ENCODE measurements at regions not wholly inside any gene's neighbourhood (a gene's known extent, or its start where the extent isn't known, plus 50 kb on each side); places are given as distances from the start of the nearest gene placed in this dataset.

- TF ChIP-seq POLR2A (IDR thresholded peaks at IDR 0.05; ENCODE audit: extremely low read depth, insufficient read length), result no peak
- TF ChIP-seq MYC (IDR thresholded peaks at IDR 0.05; ENCODE audit: low read depth, low read length), result no peak
- TF ChIP-seq, protein P1, sequence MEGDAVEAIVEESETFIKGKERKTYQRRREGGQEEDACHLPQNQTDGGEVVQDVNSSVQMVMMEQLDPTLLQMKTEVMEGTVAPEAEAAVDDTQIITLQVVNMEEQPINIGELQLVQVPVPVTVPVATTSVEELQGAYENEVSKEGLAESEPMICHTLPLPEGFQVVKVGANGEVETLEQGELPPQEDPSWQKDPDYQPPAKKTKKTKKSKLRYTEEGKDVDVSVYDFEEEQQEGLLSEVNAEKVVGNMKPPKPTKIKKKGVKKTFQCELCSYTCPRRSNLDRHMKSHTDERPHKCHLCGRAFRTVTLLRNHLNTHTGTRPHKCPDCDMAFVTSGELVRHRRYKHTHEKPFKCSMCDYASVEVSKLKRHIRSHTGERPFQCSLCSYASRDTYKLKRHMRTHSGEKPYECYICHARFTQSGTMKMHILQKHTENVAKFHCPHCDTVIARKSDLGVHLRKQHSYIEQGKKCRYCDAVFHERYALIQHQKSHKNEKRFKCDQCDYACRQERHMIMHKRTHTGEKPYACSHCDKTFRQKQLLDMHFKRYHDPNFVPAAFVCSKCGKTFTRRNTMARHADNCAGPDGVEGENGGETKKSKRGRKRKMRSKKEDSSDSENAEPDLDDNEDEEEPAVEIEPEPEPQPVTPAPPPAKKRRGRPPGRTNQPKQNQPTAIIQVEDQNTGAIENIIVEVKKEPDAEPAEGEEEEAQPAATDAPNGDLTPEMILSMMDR (IDR thresholded peaks at IDR 0.05; ENCODE audit: low read depth, low read length), result no peak
- TF ChIP-seq MAX (IDR thresholded peaks at IDR 0.05; ENCODE audit: low read depth, low read length), result no peak
- H3K4me3 ChIP-seq (ENCODE audit: low read depth, low read length), result no peak overlapping the region
- no peak for DNase-seq (ENCODE audit: low read depth)
These were observed 319.1 kb upstream of the TMEM229A start for GRCh38 chr7:124351950-124352349.

DNA sequence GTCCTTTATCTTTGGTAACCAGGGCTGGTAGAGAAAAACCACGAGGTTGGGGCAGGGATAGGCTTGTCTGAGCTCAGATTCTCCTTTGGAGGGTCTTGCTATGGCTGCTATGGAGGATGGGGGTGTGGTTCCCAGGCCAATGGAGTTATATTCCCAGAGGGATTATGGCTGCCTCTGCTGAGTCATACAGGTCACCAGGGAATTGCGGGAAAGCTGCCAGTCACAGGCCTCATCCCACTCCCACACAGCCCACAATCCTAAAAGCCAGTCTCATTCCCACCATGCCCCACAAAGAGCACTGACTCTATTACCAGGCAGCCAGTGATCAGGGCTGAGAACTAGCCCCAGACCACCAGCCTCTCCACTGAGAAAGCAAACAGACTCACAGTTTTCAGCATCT is 316.6 kb upstream of the TMEM229A start:
- H3K4me3 ChIP-seq (ENCODE audit: low read depth, low read length), result no peak overlapping the region
- no peak for DNase-seq (ENCODE audit: low read depth)
- TF ChIP-seq MAX (IDR thresholded peaks at IDR 0.05; ENCODE audit: low read depth, low read length) (no peak), POLR2A (IDR thresholded peaks at IDR 0.05; ENCODE audit: extremely low read depth, insufficient read length) (no peak), MYC (IDR thresholded peaks at IDR 0.05; ENCODE audit: low read depth, low read length) (no peak)
- TF ChIP-seq, protein P1 (IDR thresholded peaks at IDR 0.05; ENCODE audit: low read depth, low read length), result no peak

DNA sequence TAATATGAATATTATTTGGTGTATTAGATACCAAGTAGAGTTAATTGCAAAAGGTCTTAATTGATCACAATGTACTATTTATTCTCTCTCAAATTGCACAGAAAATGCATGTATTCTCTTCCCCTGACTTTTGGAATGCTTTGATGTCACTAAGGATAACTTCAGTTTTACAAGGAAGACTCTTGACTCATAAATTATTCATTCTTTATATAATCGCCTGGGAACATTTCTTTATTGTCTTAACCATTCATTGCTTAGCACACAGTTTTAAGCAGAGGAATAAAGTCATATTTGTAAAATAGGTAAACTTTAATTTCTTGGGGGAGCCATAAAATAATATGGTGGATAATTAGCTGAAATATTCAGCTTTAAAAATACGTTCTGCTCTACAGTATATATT is 306.0 kb upstream of the TMEM229A start:
- TF ChIP-seq, protein P1 (IDR thresholded peaks at IDR 0.05; ENCODE audit: low read depth, low read length), result no peak
- TF ChIP-seq MYC (IDR thresholded peaks at IDR 0.05; ENCODE audit: low read depth, low read length), result no peak
- TF ChIP-seq POLR2A (IDR thresholded peaks at IDR 0.05; ENCODE audit: extremely low read depth, insufficient read length), result no peak
- TF ChIP-seq MAX (IDR thresholded peaks at IDR 0.05; ENCODE audit: low read depth, low read length), result no peak
- no peak overlapping the region for H3K4me3 ChIP-seq (ENCODE audit: low read depth, low read length)
- DNase-seq (ENCODE audit: low read depth), result no peak

GRCh38 chr7:124330731-124331407 is 298.0 kb upstream of the TMEM229A start:
- DNase-seq (ENCODE audit: low read depth), result no peak
- TF ChIP-seq MAX (IDR thresholded peaks at IDR 0.05; ENCODE audit: low read depth, low read length), result no peak
- TF ChIP-seq POLR2A (IDR thresholded peaks at IDR 0.05; ENCODE audit: extremely low read depth, insufficient read length), result no peak
- TF ChIP-seq, protein P1 (IDR thresholded peaks at IDR 0.05; ENCODE audit: low read depth, low read length), result no peak
- no peak overlapping the region for H3K4me3 ChIP-seq (ENCODE audit: low read depth, low read length)

GRCh38 chr7:124328774-124329173 is 295.9 kb upstream of the TMEM229A start:
- H3K4me3 ChIP-seq (ENCODE audit: low read depth, low read length), result no peak overlapping the region
- DNase-seq (ENCODE audit: low read depth), result no peak
- TF ChIP-seq POLR2A (IDR thresholded peaks at IDR 0.05; ENCODE audit: extremely low read depth, insufficient read length) (no peak), MYC (IDR thresholded peaks at IDR 0.05; ENCODE audit: low read depth, low read length) (no peak), MAX (IDR thresholded peaks at IDR 0.05; ENCODE audit: low read depth, low read length) (no peak)
- TF ChIP-seq, protein P1 (IDR thresholded peaks at IDR 0.05; ENCODE audit: low read depth, low read length), result no peak

Data from NB4 (cell line).